A549 (cell line): ENCODE measurements at regions not wholly inside any gene's neighbourhood (a gene's known extent, or its start where the extent isn't known, plus 50 kb on each side); places are given as distances from the start of the nearest gene placed in this dataset.

Experiments
- CTCF ChIP-seq: fragments of >200 bp; sonication (Bioruptor Twin); formaldehyde crosslinking; IDR thresholded peaks from 3 replicates; pipeline ENCODE4 v1.5.1; 2016
- EHMT2 ChIP-seq: fragments of 200-600 bp; sonication (generic); IDR thresholded peaks from 2 replicates; pipeline ENCODE4 v1.6.1; 2016; ENCODE audit warnings: antibody characterized with exemption, low read depth, mild to moderate bottlenecking, moderate library complexity
- EP300 ChIP-seq, 2 experiments: fragments of >200 bp; sonication (Bioruptor Twin); formaldehyde crosslinking; IDR thresholded peaks; 2 replicates in 1 of 2; 3 replicates in 1 of 2; pipeline ENCODE4 v1.6.1; 2016 to 2017
- JUN ChIP-seq, 2 experiments: fragments of >200 bp; sonication (Bioruptor Twin); formaldehyde crosslinking; IDR thresholded peaks; 2 replicates in 1 of 2; 3 replicates in 1 of 2; pipeline ENCODE4 v1.6.1; 2016 to 2017
- KDM1A ChIP-seq: fragments of 200-600 bp; sonication (generic); IDR thresholded peaks from 2 replicates; pipeline ENCODE4 v1.6.1; 2016; ENCODE audit warnings: low read depth, mild to moderate bottlenecking
- MAFK ChIP-seq: fragments of 450-650 bp; IDR thresholded peaks from 2 replicates; pipeline ENCODE4 v1.6.1; 2014; ENCODE audit not compliant: partially characterized antibody
- POLR2A ChIP-seq: IDR thresholded peaks from 2 replicates; pipeline ENCODE4 v1.6.1; 2012; ENCODE audit warnings: mild to moderate bottlenecking, low read length
- REST ChIP-seq: fragments of 200-600 bp; sonication (generic); IDR thresholded peaks from 2 replicates; pipeline ENCODE4 v1.6.1; 2016; ENCODE audit warnings: antibody characterized with exemption, mild to moderate bottlenecking, moderate library complexity
- RFX5 ChIP-seq: fragments of 450-650 bp; IDR thresholded peaks from 2 replicates; pipeline ENCODE4 v1.7.1; 2014; ENCODE audit warnings: antibody characterized with exemption, mild to moderate bottlenecking, moderate library complexity
- RNF2 ChIP-seq: fragments of 200-600 bp; sonication (generic); IDR thresholded peaks from 2 replicates; pipeline ENCODE4 v1.6.1; 2016; ENCODE audit warnings: low read depth, mild to moderate bottlenecking, antibody characterized with exemption, moderate library complexity, borderline replicate concordance
- SMC3 ChIP-seq: fragments of >200 bp; sonication (Bioruptor Twin); formaldehyde crosslinking; IDR thresholded peaks from 3 replicates; pipeline ENCODE4 v1.6.1; 2018; ENCODE audit warnings: inconsistent platforms

- TF ChIP-seq JUN (IDR thresholded peaks at IDR 0.05) (no peak), REST (no peak), KDM1A (no peak), EP300 (IDR thresholded peaks at IDR 0.05) (no peak), RNF2 (no peak), CTCF (no peak), POLR2A (no peak), MAFK (no peak), RFX5 (no peak), SMC3 (no peak), EHMT2 (no peak)
Measured at GRCh38 chr14:87331991-87332390, 661.0 kb downstream of the GALC start.
